Right lobe of liver (tissue), 6 donors: ENCODE measurements at regions not wholly inside any gene's neighbourhood (a gene's known extent, or its start where the extent isn't known, plus 50 kb on each side); places are given as distances from the start of the nearest gene placed in this dataset.

ENCODE experiments used
- ATAC-seq, 4 donors: fragments of 200-7000 bp; cut with Tn5 transposase; one replicate each; pipeline ENCODE4 v1.9.1; 2020; ENCODE audit warnings: mild to moderate bottlenecking in 4 of 4, moderate library complexity in 4 of 4
- DNase-seq, 3 donors: peaks; one replicate each; pipeline ENCODE4 v3.0.0-alpha.2; 2020
- H3K27ac ChIP-seq, 3 donors: fragments of 200-600 bp; one replicate each; pipeline ENCODE4 v1.8.0; 2022
- H3K27me3 ChIP-seq, 2 donors: fragments of 200-600 bp; one replicate each; pipeline ENCODE4 v1.8.0; 2022
- H3K36me3 ChIP-seq, 4 donors: fragments of 200-600 bp; sonication (generic) in 1 of 4; one replicate each; pipeline versions ENCODE4 v1.5.1 to v1.8.0; 2017 to 2022; ENCODE audit warnings: control low read depth in 1 of 4
- H3K4me1 ChIP-seq, 4 donors: fragments of 200-600 bp; sonication (generic) in 1 of 4; one replicate each; pipeline versions ENCODE4 v1.5.1 to v1.8.0; 2017 to 2022; ENCODE audit warnings: control low read depth in 1 of 4
- H3K4me3 ChIP-seq, 3 donors: fragments of 200-600 bp; one replicate each; pipeline ENCODE4 v1.8.0; 2022
- H3K9me3 ChIP-seq, 4 donors: fragments of 200-600 bp; sonication (generic) in 1 of 4; one replicate each; pipeline versions ENCODE4 v1.5.1 to v1.8.0; 2017 to 2022; ENCODE audit warnings: control low read depth in 1 of 4
- CTCF ChIP-seq, 4 donors: fragments of 200-600 bp in 3 of 4; fragments of 450-650 bp in 1 of 4; IDR thresholded peaks; one replicate each; pipeline versions ENCODE4 v1.5.1 to v1.8.0; 2016 to 2022; ENCODE audit warnings: antibody characterized with exemption in 4 of 4, mild to moderate bottlenecking in 2 of 4
- POLR2A ChIP-seq: fragments of 450-650 bp; IDR thresholded peaks from one replicate; pipeline ENCODE4 v1.6.1; 2017; ENCODE audit warnings: antibody characterized with exemption, mild to moderate bottlenecking
- WGBS: methylation state at CpG from one replicate; pipeline ENCODE4 v1.1.6; 2018; ENCODE audit warnings: low coverage, low lambda C conversion rate; ENCODE audit not compliant: insufficient coverage; ENCODE audit errors: missing lambda C conversion rate; 5-methylcytosine and 5-hydroxymethylcytosine counted together
- intact Hi-C, 2 donors: fragments of 100-400 bp; cut with DNase I; formaldehyde crosslinking; loops; one replicate each; pipeline versions ENCODE4 v1.11.2 to v1.14.1; 2022
- donor health status: DM: no; HTN: yes; CAD: no.
- donor health status: DM: no; HTN: no; CAD: no.
- donor health status: DM: no; HTN: no; CAD: no.
- donor health status: DM: no; HTN: yes; CAD: no.
- donor health status: DM: no; HTN: yes; CAD: no.

GRCh38 chr13:57784633-57785032 is 153.1 kb downstream of the PCDH17 start:
- no peak overlapping the region for H3K4me3 ChIP-seq
- no peaks in the 10 kb centered on the region for H3K36me3 ChIP-seq
- DNase-seq (no peak), ATAC-seq (no peak)
- H3K9me3 ChIP-seq: no peaks in the 10 kb centered on the region
- no peak for TF ChIP-seq CTCF (IDR thresholded peaks at IDR 0.05)
- no peak for TF ChIP-seq POLR2A
- intact Hi-C loops: no loop called here
- H3K27ac ChIP-seq: no peak overlapping the region
- H3K27me3 ChIP-seq: no peaks in the 10 kb centered on the region
- no peaks in the 10 kb centered on the region for H3K4me1 ChIP-seq
- WGBS: 67% methylated on average over 3 of the region's 3 CpGs

GRCh38 chr13:57787058-57787791 is 155.7 kb downstream of the PCDH17 start:
- no peak for ATAC-seq
- WGBS: 100% methylated on average over 1 of the region's 16 CpGs
- TF ChIP-seq CTCF (IDR thresholded peaks at IDR 0.05) (no peak), POLR2A (no peak)

GRCh38 chr13:57799624-57800023 is 168.1 kb downstream of the PCDH17 start:
- Histone ChIP-seq H3K27me3 (no peaks in the 10 kb centered on the region), H3K36me3 (no peaks in the 10 kb centered on the region), H3K4me3 (no peak overlapping the region), H3K4me1 (no peaks in the 10 kb centered on the region), H3K27ac (no peak overlapping the region), H3K9me3 (no peaks in the 10 kb centered on the region)
- ATAC-seq (no peak), DNase-seq (no peak)
- intact Hi-C loops: no loop called here
- WGBS: 31% methylated on average over 3 of the region's 3 CpGs
- no peak for TF ChIP-seq POLR2A
- TF ChIP-seq CTCF (IDR thresholded peaks at IDR 0.05): no peak

More at GRCh38 chr13:57787058-57787791, 155.7 kb downstream of the PCDH17 start:
- no peak for DNase-seq
- Histone ChIP-seq H3K27me3 (no peaks in the 10 kb centered on the region), H3K9me3 (no peaks in the 10 kb centered on the region), H3K4me1 (no peaks in the 10 kb centered on the region), H3K27ac (no peak overlapping the region), H3K4me3 (no peak overlapping the region), H3K36me3 (no peaks in the 10 kb centered on the region)
- intact Hi-C loops: no loop called here

GRCh38 chr13:57813651-57814050 is 182.1 kb downstream of the PCDH17 start:
- intact Hi-C loops: no loop called here
- H3K9me3 ChIP-seq: peaks cover 0 to 3% (median 0%) of the 10 kb centered on the region in 4 donors
- H3K27me3 ChIP-seq: no peaks in the 10 kb centered on the region
- 60% methylated on average over 2 of the region's 2 CpGs for WGBS
- H3K36me3 ChIP-seq: no peaks in the 10 kb centered on the region
- DNase-seq: no peak
- no peak for TF ChIP-seq POLR2A
- no peak for TF ChIP-seq CTCF (IDR thresholded peaks at IDR 0.05)
- ATAC-seq: no peak
- no peaks in the 10 kb centered on the region for H3K4me1 ChIP-seq
- H3K27ac ChIP-seq: no peak overlapping the region
- no peak overlapping the region for H3K4me3 ChIP-seq
